ENCODE measurements at regions not wholly inside any gene's neighbourhood (a gene's known extent, or its start where the extent isn't known, plus 50 kb on each side); places are given as distances from the start of the nearest gene placed in this dataset.

GRCh38 chr15:96887730-96888129 is 557.2 kb downstream of the NR2F2 start:
- TF ChIP-seq ZBTB43 (CRISPR knock-in tag; conservative IDR thresholded peaks at IDR 0.05), result no peak
- no peak for TF ChIP-seq ZNF225 (CRISPR knock-in tag; IDR thresholded peaks at IDR 0.05)
- no peak for TF ChIP-seq FOXJ3 (CRISPR knock-in tag; IDR thresholded peaks at IDR 0.05; ENCODE audit: borderline replicate concordance)
- no peak for TF ChIP-seq ZNF24 (IDR thresholded peaks at IDR 0.05)
- no peak for TF ChIP-seq TBP (CRISPR knock-in tag; IDR thresholded peaks at IDR 0.05)
- TF ChIP-seq BCL6 (CRISPR knock-in tag; IDR thresholded peaks at IDR 0.05), result no peak
- no peak for TF ChIP-seq ZNF704 (CRISPR knock-in tag; IDR thresholded peaks at IDR 0.05; ENCODE audit: borderline replicate concordance)
- no peak for TF ChIP-seq LCORL (IDR thresholded peaks at IDR 0.05)
- no peak for TF ChIP-seq LCORL (CRISPR knock-in tag; IDR thresholded peaks at IDR 0.05)
- TF ChIP-seq ZNF597 (CRISPR knock-in tag; IDR thresholded peaks at IDR 0.05), result no peak
- TF ChIP-seq RBM22 (optimal IDR thresholded peaks at IDR 0.05; ENCODE audit: low read length), result no peak
- TF ChIP-seq ZNF691 (CRISPR knock-in tag; IDR thresholded peaks at IDR 0.05; ENCODE audit: borderline replicate concordance, low read depth), result no peak

All from HepG2 (cell line).